Type B pancreatic cell (in vitro differentiated cells): ENCODE measurements at regions not wholly inside any gene's neighbourhood (a gene's known extent, or its start where the extent isn't known, plus 50 kb on each side); places are given as distances from the start of the nearest gene placed in this dataset.

Experiments
- DNase-seq: peaks from one replicate; pipeline ENCODE4 v3.0.0; 2021; ENCODE audit warnings: mixed read lengths; ENCODE audit not compliant: unreplicated experiment; ENCODE audit errors: extremely low spot score
- H3K27ac Mint-ChIP-seq: 2 replicates; pipeline ENCODE4 v1.8.0; 2021; ENCODE audit warnings: mild to moderate bottlenecking, mixed read lengths
- H3K27me3 Mint-ChIP-seq: 2 replicates; pipeline ENCODE4 v1.8.0; 2021; ENCODE audit warnings: mixed read lengths
- H3K36me3 Mint-ChIP-seq: 2 replicates; pipeline ENCODE4 v1.8.0; 2021; ENCODE audit warnings: mixed read lengths
- H3K4me1 Mint-ChIP-seq: one replicate; pipeline ENCODE4 v1.8.0; 2021; ENCODE audit warnings: mixed read lengths; ENCODE audit not compliant: unreplicated experiment
- H3K4me3 Mint-ChIP-seq: 2 replicates; pipeline ENCODE4 v1.8.0; 2021; ENCODE audit warnings: mild to moderate bottlenecking, mixed read lengths
- H3K9me3 Mint-ChIP-seq: 2 replicates; pipeline ENCODE4 v1.8.0; 2021; ENCODE audit warnings: mixed read lengths
- CTCF ChIP-seq: fragments of 200-600 bp; sonication (generic); conservative IDR thresholded peaks from 2 replicates; pipeline ENCODE4 v1.5.0; 2021; ENCODE audit warnings: antibody characterized with exemption, mild to moderate bottlenecking

- peaks cover 27% of the 10 kb centered on the region for H3K4me1 Mint-ChIP-seq
- no peak overlapping the region for H3K27ac Mint-ChIP-seq
- no peaks in the 10 kb centered on the region for H3K9me3 Mint-ChIP-seq
- H3K27me3 Mint-ChIP-seq, result peaks cover 11% of the 10 kb centered on the region
- no peak for DNase-seq
- H3K4me3 Mint-ChIP-seq, result no peak overlapping the region
- H3K36me3 Mint-ChIP-seq, result no peaks in the 10 kb centered on the region
- no peak for TF ChIP-seq CTCF
Measured at GRCh38 chr3:150063237-150063636, 92.5 kb upstream of the PFN2 start.

GRCh38 chr3:150062492-150062891 lies 91.8 kb upstream of the PFN2 start:
- peak overlapping the region; percentile 13 for H3K4me3 Mint-ChIP-seq
- H3K27ac Mint-ChIP-seq, result peak overlapping the region; percentile 42
- DNase-seq, result no peak
- no peaks in the 10 kb centered on the region for H3K9me3 Mint-ChIP-seq
- peaks cover 27% of the 10 kb centered on the region for H3K4me1 Mint-ChIP-seq
- no peak for TF ChIP-seq CTCF
- no peaks in the 10 kb centered on the region for H3K36me3 Mint-ChIP-seq
- peaks cover 6% of the 10 kb centered on the region for H3K27me3 Mint-ChIP-seq

- Mint-ChIP-seq H3K9me3 (no peaks in the 10 kb centered on the region), H3K4me1 (peaks cover 27% of the 10 kb centered on the region), H3K36me3 (no peaks in the 10 kb centered on the region), H3K4me3 (no peak overlapping the region), H3K27ac (no peak overlapping the region), H3K27me3 (peaks cover under 1% of the 10 kb centered on the region)
- no peak for TF ChIP-seq CTCF
- DNase-seq, result no peak
Measured at GRCh38 chr3:150061288-150062024, 90.8 kb upstream of the PFN2 start.

GRCh38 chr3:150059729-150060128 lies 89.0 kb upstream of the PFN2 start:
- Mint-ChIP-seq H3K4me3 (no peak overlapping the region), H3K9me3 (no peaks in the 10 kb centered on the region), H3K27ac (no peak overlapping the region), H3K36me3 (no peaks in the 10 kb centered on the region), H3K4me1 (peaks cover 24% of the 10 kb centered on the region), H3K27me3 (peaks cover 9% of the 10 kb centered on the region)
- DNase-seq, result no peak
- no peak for TF ChIP-seq CTCF

GRCh38 chr3:150059241-150059640 lies 88.5 kb upstream of the PFN2 start:
- no peaks in the 10 kb centered on the region for H3K36me3 Mint-ChIP-seq
- no peak overlapping the region for H3K27ac Mint-ChIP-seq
- peaks cover 24% of the 10 kb centered on the region for H3K4me1 Mint-ChIP-seq
- H3K9me3 Mint-ChIP-seq, result no peaks in the 10 kb centered on the region
- TF ChIP-seq CTCF, result no peak
- H3K4me3 Mint-ChIP-seq, result no peak overlapping the region
- peaks cover 9% of the 10 kb centered on the region for H3K27me3 Mint-ChIP-seq
- DNase-seq, result no peak
